GOT3 (cell line): ENCODE measurements at regions not wholly inside any gene's neighbourhood (a gene's known extent, or its start where the extent isn't known, plus 50 kb on each side); places are given as distances from the start of the nearest gene placed in this dataset.

ENCODE experiments used
- DNase-seq: peaks from one replicate; lab custom pipeline; 2025; ENCODE audit warnings: mixed read lengths; lab: John Stamatoyannopoulos, UW

DNA sequence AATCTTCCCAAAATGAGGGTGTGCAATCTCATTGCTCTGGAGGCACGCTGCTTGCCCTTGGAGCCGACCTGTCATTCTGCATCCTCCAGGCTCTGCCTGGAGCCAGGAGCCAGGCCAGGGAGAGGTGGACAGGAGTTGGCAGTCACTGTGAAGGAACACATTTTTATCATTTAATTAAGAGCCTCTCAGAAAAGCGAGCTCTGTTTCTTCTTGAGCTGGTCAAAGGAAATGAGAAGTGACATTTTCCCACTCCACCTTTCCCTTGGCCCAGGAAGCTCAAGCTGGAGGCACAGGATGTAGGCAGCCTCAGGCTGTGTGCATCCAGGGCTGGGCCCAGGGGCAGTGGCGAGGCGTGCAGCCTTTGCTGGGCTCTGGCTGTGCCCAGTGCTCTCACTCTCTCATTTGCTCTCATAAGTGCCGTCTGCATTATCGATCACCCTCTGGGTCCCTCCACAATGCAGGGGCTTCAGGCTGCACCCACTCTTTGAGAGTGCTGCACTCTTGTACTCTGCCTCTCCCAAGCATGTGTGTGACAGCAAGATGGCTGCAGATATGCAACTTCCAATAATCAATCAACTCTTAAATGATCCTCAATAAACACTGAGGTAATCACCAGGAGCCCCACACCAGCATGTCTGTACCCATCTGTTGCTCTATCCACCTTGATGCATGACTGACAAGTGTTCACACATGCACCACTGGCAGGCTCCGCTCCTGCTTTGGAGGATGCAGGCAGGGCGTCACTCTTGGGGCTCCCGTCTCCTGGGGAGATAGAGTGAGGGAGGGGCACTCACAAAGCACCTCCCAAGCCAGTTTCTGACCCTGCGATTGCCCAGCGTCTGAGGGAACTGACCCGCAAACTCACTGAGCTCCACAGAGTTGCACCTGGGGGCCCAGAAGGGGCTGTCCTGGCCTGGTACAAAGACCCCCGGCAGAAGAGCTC, 171.4 kb downstream of the ZNF248 start:
- DNase-seq = no peak

- DNase-seq = no peak
These were observed 172.6 kb downstream of the ZNF248 start for GRCh38 chr10:37684765-37685164.

DNA sequence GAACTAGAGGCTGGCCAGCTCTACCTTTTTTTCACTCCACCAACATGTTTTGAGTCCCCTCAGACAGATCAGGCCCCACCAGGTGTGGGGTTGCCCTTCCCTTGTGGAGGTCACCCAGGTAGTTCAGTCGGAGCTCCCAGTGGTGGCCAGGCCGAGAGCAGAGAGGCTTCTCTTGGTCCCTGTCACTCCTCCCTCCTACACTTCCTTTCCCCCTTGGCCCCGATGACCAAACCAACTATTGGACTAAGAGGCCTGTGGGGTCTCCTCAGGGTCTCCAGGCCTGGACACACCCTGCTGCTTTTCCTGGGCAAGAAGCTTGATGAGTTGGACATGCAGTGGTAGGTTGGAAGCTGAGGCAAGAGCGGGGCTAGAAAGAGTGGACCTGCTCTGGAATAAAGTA, 174.8 kb downstream of the ZNF248 start:
- no peak for DNase-seq

- DNase-seq = no peak
These were observed 175.8 kb downstream of the ZNF248 start for GRCh38 chr10:37681617-37681999.

- DNase-seq = no peak
These were observed 176.4 kb downstream of the ZNF248 start for GRCh38 chr10:37680716-37681616.

DNA sequence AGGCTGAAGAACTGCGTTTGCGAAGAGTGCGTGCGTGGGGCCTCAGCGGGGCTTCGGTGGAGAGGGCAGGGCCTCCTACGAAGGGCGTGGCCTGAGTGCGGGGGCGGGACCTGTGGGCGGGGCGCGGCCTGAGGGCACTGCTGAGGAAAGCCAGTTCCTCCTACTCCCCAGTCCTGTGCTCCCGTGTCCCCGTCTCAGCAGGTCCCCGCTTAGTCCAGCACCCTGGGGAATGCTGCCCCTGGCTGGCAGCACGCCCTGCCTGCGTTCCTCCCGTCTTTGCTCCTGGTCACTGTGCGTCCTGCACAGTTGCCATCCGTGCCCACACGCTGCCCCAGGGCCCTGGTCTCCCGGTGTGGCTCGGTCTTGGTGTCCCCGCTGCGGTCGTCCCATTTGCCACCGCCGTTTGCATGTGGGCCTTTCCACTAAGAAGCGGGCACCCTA, 177.1 kb downstream of the ZNF248 start:
- DNase-seq = no peak

DNA sequence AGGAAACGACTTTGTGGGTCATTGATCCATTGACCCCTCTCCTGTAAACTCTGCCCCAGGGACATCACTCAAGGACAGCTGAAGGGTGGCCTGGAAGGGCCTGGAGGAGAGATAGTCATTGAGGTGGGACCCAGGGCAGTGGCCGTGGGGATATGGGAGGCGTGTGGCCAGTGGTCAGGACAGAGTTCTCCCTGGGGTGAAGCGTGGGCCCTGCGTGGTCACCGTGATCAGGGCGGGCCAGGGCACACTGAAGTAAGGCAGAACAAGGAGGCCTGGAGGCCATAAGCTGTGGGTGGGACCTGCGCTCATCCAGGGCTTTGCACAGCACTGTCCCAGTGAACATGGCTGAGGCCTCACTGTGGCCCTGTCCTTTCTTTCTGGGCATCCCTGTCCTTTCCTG, 177.9 kb downstream of the ZNF248 start:
- DNase-seq = no peak

GRCh38 chr10:37675449-37675848, 182.0 kb downstream of the ZNF248 start:
- no peak for DNase-seq

- no peak for DNase-seq
These were observed 185.6 kb downstream of the ZNF248 start for GRCh38 chr10:37671802-37672201.

DNA sequence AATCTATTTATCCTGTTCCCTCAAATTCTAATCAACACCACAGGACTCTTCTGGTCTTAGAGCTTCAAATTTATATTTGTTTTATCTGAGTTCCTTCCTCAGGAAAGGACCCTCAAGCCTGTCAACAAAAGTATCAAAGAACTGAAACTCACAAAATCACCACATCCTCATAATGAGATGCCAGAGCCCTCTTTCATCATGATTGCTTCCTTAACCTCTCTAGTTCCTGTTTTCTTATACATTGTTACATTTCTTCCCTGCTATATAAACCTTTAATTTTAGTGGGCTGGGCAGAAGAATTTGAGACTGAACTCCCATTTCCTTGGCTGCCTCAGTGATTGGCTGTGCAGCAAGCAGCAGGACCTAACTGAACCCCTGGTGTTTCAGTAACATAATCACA, 189.7 kb downstream of the ZNF248 start:
- no peak for DNase-seq

DNA sequence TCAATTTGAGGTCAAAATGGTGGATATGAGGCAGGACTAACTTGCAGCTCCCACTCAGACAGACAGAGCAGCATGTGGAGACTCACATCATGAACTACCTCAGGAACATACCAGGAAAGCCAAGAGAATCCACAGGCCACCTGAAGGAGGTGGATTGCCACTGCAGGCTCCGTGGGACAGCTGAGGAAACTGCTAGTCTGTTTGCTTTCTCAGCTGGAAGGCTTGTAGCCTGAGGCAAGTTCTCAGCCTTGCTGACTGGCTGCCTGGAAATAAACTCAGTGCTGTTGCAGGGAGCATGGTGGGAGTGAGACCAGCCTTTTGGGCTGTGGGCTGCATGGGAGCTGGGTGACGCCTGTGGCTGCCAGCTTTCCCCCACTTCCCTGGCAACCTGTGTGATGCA, 202.9 kb downstream of the ZNF248 start:
- no peak for DNase-seq

DNA sequence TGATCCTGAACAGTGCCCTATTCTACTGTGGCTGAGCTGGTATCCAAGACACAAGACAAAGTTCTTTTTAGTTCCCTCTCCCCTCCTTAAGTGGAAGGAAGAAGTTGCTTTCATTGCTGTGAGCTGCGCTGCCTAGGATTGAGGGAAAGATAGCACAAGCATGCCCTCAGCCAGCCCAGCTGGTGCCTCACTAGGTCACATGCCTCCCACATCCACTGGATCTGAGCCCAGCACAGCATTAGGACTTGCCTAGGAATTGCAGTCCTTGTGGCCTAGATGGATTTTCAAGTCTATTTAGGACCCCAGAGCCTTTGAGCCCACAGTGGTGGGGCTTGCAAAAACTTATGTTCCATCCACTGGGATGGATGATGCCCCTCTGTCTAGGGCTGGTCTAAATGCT, 214.2 kb downstream of the ZNF248 start:
- DNase-seq = no peak

- DNase-seq = no peak
These were observed 217.1 kb downstream of the ZNF248 start for GRCh38 chr10:37640301-37640700.

GRCh38 chr10:37639200-37639599, 218.2 kb downstream of the ZNF248 start:
- DNase-seq = no peak

DNA sequence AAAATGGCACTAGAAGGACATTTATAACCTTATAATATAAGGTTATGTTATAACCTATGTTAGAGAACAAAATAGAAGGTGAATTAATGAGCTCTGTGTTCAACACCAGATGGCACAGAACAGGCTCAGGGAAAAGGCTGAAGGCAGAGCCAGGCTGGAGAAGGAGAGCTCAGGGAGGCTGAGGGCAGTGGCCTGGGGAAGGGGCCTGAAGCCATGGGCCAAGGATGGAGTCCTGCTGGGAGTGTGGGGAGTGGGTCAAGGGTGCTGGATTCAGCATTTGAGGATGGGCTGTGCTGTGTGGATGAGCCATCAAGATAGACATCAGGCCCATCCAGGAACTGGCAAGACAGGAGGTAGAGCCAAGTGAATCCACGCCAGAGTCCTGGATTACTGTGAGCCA, 218.8 kb downstream of the ZNF248 start:
- DNase-seq = no peak

- no peak for DNase-seq
These were observed 223.0 kb downstream of the ZNF248 start for GRCh38 chr10:37634351-37634880.

DNA sequence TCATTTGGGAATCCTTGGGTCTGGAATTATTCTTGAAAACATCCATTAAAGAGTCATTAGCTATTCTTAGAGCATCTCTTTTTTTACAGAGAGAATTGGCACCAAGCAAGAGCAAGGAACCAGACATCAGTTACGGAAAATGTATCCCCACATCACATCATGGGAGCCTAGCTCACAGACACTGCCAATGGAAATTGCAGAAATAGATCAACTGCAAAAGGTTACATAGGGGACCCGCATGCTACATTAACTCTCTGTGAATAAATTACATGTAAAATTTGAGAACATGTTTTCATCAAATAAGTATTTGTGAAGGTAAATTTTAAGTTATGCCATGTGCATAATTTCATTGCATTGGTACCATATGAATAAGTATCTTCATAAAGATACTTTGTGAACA, 224.8 kb downstream of the ZNF248 start:
- DNase-seq = no peak

- DNase-seq = no peak
These were observed 233.9 kb downstream of the ZNF248 start for GRCh38 chr10:37623506-37623905.

DNA sequence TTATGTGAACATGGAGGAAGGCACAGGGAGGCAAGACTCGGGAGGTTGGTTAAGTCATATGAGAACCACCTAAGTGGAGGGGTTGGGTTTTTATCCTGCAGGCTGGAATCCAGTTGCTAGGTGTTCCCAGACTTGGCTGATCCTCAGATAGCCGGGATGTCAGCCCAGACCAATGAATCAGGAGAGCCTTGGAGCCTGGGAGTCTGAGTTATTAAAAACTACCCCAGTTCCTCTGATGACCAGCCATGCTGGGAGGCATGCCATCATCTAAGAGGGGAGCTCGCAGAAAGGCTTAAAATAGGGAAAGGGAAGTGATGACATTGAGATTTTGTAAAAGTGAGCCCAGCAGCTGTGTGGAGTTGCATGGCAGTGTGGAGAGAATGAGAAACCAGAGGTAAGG, 238.1 kb downstream of the ZNF248 start:
- DNase-seq = no peak

DNA sequence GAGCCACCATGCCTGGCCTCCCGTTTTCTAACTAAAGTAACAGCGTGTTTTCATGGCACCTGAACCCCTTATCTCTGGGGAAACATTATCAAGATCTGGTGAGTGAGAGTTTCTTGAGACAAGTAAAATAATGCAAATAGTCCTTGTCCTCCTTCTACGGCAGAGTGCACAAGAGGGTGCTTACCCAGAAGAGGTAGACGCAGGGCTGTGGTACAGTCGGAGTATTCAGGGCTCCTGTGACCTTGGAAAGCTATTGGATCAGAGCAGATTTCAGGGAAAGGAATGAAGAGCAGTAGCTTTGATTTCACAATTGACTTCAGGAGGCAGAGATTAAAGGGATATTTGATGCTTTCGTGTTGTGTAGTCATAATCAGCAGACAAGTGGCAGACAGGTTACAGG, 269.1 kb downstream of the ZNF248 start:
- DNase-seq = no peak

DNA sequence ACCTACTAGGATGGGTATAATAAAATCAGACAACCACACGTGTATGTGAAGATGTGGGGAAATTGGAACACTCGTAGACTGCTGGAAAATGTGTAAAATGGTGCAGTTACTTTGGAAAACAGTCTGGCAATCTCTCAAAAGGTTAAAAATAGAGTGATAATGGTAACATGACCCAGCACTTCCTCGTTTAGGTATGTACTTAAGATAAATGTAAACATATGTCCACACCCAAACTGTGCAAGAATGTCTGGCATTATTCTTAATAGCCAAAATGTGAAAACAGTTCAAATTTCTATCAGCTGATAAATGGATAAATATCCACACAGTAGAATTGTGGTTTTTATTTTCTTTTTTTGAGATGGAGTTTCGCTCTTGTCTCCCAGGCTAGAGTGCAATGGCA, 272.8 kb downstream of the ZNF248 start:
- no peak for DNase-seq

GRCh38 chr10:37582237-37582636, 275.2 kb downstream of the ZNF248 start:
- DNase-seq = no peak

- DNase-seq = no peak
These were observed 281.3 kb downstream of the ZNF248 start for GRCh38 chr10:37576154-37576553.
